Panc1 (cell line): ENCODE measurements at regions not wholly inside any gene's neighbourhood (a gene's known extent, or its start where the extent isn't known, plus 50 kb on each side); places are given as distances from the start of the nearest gene placed in this dataset.

Experiments used
- ATAC-seq: fragments of 200-7000 bp; cut with Tn5 transposase; 2 replicates; pipeline ENCODE4 v1.9.1; 2020; ENCODE audit warnings: mild to moderate bottlenecking, moderate library complexity
- BruUV-seq: library from RNA; stranded (reverse); fragments of 400-500 nt; replicated peaks from 2 replicates; lab custom pipeline; 2021; lab: Mats Ljungman, UMichigan
- CTCF ChIA-PET: fragments of 300-600 bp; sonication (Branson Sonifier 250); formaldehyde crosslinking; loops from one replicate; lab custom pipeline; 2022; ENCODE audit warnings: antibody characterized with exemption; lab: Charles Lee
- POLR2A ChIA-PET: fragments of 300-600 bp; sonication (Branson Sonifier 250); formaldehyde crosslinking; loops from one replicate; lab custom pipeline; 2022; ENCODE audit warnings: antibody characterized with exemption; lab: Charles Lee
- DNase-seq: peaks from one replicate; pipeline ENCODE4 v3.0.0-alpha.2; 2010; ENCODE audit warnings: low read depth, low spot score
- H3K27ac ChIP-seq: 2 replicates; pipeline ENCODE4 v1.5.1; 2011; ENCODE audit warnings: mild to moderate bottlenecking, low read length, inconsistent platforms
- H3K27me3 ChIP-seq: fragments of 200-500 bp; sonication (Bioruptor generic); 2 replicates; pipeline ENCODE4 v1.6.0; 2014; ENCODE audit warnings: low read length, inconsistent platforms; ENCODE audit not compliant: control insufficient read depth, insufficient read depth
- H3K36me3 ChIP-seq: fragments of 200-500 bp; sonication (Bioruptor generic); 2 replicates; pipeline ENCODE4 v1.5.1; 2014; ENCODE audit warnings: inconsistent platforms, mild to moderate bottlenecking, low read length, moderate library complexity; ENCODE audit not compliant: control insufficient read depth, insufficient read depth
- H3K4me1 ChIP-seq: 2 replicates; pipeline ENCODE4 v1.5.1; 2011; ENCODE audit warnings: inconsistent platforms, mild to moderate bottlenecking, low read length, moderate library complexity; ENCODE audit not compliant: control insufficient read depth, insufficient read depth
- H3K4me3 ChIP-seq, 2 experiments: 2 replicates each; pipeline ENCODE4 v1.5.1; 2011 to 2012; ENCODE audit warnings: low read depth in 2 of 2, low read length in 2 of 2, mild to moderate bottlenecking in 2 of 2, inconsistent platforms in 1 of 2, moderate library complexity in 1 of 2
- H3K9me3 ChIP-seq: fragments of 200-500 bp; sonication (Bioruptor generic); 2 replicates; pipeline ENCODE4 v1.5.1; 2014; ENCODE audit warnings: low read depth, mild to moderate bottlenecking, inconsistent platforms, low read length, moderate library complexity; ENCODE audit not compliant: control insufficient read depth, insufficient read depth
- POLR2AphosphoS5 ChIP-seq: IDR thresholded peaks from 2 replicates; pipeline ENCODE4 v1.6.1; 2012; ENCODE audit warnings: mild to moderate bottlenecking, low read depth, low read length, moderate library complexity
- SIN3A ChIP-seq: IDR thresholded peaks from 2 replicates; pipeline ENCODE4 v1.6.1; 2012; ENCODE audit warnings: low read depth, mild to moderate bottlenecking, low read length, moderate library complexity, borderline replicate concordance; ENCODE audit not compliant: insufficient read depth
- TCF7L2 ChIP-seq: IDR thresholded peaks from 2 replicates; pipeline ENCODE4 v1.6.1; 2011; ENCODE audit warnings: mild to moderate bottlenecking, low read depth, low read length, inconsistent platforms
- in situ Hi-C: cut with HindIII; loops from 2 replicates; pipeline ENCODE4 v1.10.0; 2016; ENCODE audit warnings: low sequenced_read_pairs, low pct_unique_long_range_greater_than_20kb
- intact Hi-C: fragments of 100-400 bp; cut with micrococcal nuclease; formaldehyde crosslinking; loops from one replicate; pipeline ENCODE4 v1.10.0; 2022; ENCODE audit not compliant: unreplicated experiment
- TF ChIP-seq, protein P1 (sequence below): fragments of 450-650 bp; IDR thresholded peaks from 2 replicates; pipeline ENCODE4 v1.5.1; 2017; ENCODE audit warnings: mild to moderate bottlenecking
- TF ChIP-seq, protein P2 (sequence below), 2 experiments: IDR thresholded peaks; 2 replicates each; pipeline ENCODE4 v1.6.1; 2011 to 2012; ENCODE audit warnings: low read depth in 2 of 2, control low read depth in 1 of 2, low read length in 1 of 2, mild to moderate bottlenecking in 1 of 2, moderate library complexity in 1 of 2; ENCODE audit not compliant: insufficient read depth in 1 of 2

DNA sequence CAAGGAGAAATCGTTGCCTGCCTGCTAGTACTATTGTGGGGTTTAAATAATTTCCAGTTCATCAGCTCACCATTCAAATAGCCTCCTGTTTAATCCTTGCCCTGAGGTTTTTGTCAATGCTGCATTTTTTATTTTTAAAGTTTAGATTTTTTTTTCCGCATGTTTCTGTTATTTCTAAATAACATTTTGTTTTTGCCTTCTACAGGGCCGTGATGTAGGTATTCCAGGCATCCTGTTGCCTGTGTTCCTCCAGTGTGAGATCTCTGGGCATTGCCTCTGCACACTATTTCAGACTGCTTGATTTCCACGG, 124.3 kb downstream of the HSD17B3 start:
- H3K27ac ChIP-seq: no peak overlapping the region
- H3K27me3 ChIP-seq: peaks cover 6% of the 10 kb centered on the region
- ATAC-seq (no peak), DNase-seq (no peak)
- no peaks in the 10 kb centered on the region for H3K9me3 ChIP-seq
- H3K4me3 ChIP-seq: no peak overlapping the region
- H3K36me3 ChIP-seq: no peaks in the 10 kb centered on the region
- H3K4me1 ChIP-seq: no peaks in the 10 kb centered on the region
- POLR2A ChIA-PET: no interaction called here
- intact Hi-C loops (no loop called here), in situ Hi-C loops (no loop called here)
- CTCF ChIA-PET: interaction anchor here (0.6 to 0.8 kb wide), 3 partner anchors 61 to 168 kb away, joined by 3 to 11 read pairs (median 5); no protein-coding TSS in a partner anchor
- TF ChIP-seq, protein P1, sequence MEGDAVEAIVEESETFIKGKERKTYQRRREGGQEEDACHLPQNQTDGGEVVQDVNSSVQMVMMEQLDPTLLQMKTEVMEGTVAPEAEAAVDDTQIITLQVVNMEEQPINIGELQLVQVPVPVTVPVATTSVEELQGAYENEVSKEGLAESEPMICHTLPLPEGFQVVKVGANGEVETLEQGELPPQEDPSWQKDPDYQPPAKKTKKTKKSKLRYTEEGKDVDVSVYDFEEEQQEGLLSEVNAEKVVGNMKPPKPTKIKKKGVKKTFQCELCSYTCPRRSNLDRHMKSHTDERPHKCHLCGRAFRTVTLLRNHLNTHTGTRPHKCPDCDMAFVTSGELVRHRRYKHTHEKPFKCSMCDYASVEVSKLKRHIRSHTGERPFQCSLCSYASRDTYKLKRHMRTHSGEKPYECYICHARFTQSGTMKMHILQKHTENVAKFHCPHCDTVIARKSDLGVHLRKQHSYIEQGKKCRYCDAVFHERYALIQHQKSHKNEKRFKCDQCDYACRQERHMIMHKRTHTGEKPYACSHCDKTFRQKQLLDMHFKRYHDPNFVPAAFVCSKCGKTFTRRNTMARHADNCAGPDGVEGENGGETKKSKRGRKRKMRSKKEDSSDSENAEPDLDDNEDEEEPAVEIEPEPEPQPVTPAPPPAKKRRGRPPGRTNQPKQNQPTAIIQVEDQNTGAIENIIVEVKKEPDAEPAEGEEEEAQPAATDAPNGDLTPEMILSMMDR: no peak
- TF ChIP-seq, protein P2, sequence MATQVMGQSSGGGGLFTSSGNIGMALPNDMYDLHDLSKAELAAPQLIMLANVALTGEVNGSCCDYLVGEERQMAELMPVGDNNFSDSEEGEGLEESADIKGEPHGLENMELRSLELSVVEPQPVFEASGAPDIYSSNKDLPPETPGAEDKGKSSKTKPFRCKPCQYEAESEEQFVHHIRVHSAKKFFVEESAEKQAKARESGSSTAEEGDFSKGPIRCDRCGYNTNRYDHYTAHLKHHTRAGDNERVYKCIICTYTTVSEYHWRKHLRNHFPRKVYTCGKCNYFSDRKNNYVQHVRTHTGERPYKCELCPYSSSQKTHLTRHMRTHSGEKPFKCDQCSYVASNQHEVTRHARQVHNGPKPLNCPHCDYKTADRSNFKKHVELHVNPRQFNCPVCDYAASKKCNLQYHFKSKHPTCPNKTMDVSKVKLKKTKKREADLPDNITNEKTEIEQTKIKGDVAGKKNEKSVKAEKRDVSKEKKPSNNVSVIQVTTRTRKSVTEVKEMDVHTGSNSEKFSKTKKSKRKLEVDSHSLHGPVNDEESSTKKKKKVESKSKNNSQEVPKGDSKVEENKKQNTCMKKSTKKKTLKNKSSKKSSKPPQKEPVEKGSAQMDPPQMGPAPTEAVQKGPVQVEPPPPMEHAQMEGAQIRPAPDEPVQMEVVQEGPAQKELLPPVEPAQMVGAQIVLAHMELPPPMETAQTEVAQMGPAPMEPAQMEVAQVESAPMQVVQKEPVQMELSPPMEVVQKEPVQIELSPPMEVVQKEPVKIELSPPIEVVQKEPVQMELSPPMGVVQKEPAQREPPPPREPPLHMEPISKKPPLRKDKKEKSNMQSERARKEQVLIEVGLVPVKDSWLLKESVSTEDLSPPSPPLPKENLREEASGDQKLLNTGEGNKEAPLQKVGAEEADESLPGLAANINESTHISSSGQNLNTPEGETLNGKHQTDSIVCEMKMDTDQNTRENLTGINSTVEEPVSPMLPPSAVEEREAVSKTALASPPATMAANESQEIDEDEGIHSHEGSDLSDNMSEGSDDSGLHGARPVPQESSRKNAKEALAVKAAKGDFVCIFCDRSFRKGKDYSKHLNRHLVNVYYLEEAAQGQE (IDR thresholded peaks at IDR 0.05; ENCODE audit: insufficient read depth in 1 of 2, low read depth in 2 of 2, low read length in 1 of 2): no peak
- BruUV-seq: no TSS peak

DNA sequence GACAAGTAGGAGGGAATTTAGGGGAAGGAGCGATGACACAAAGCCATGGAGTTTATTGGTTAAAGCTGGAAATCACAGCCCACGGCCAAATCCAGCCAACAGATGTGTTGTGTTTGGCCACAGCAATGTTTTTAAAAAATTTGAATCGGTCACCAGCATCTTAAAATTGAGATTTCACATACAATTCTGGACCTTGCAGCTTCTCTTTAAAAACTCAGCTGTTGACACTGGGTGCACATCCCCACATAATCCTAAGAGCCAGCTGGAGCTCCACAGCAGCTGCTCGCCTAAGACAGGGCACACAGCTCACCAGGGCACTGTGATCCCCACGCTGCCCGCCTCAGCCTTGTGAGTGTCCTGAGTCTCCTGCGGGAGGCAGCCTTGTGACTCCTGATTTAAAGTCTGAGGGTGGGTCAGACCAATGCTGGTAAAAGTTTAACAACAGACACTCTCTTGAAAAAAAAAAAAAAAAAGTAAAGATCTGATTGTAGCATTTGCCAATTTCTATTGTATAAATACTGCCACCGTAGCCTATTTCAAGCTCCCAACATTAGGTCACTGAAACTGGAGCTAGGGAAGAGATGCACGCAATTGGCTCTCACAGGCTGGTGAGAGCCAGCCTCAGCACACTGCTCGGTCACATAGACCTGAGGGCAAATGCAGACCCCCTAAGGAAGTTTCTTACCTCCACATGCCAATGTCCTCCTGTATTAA, 124.8 kb downstream of the HSD17B3 start:
- ChIA-PET POLR2A (no interaction called here), CTCF (interaction anchor here (0.6 to 0.8 kb wide), 3 partner anchors 61 to 168 kb away, joined by 3 to 11 read pairs (median 5); no protein-coding TSS in a partner anchor)
- Histone ChIP-seq H3K4me1 (no peaks in the 10 kb centered on the region), H3K4me3 (no peak overlapping the region), H3K9me3 (no peaks in the 10 kb centered on the region), H3K36me3 (no peaks in the 10 kb centered on the region), H3K27me3 (peaks cover 6% of the 10 kb centered on the region), H3K27ac (no peak overlapping the region)
- intact Hi-C loops: no loop called here
- no TSS peak for BruUV-seq
- TF ChIP-seq, protein P1: no peak
- TF ChIP-seq SIN3A: no peak
- no peak for TF ChIP-seq TCF7L2
- TF ChIP-seq POLR2AphosphoS5: no peak
- TF ChIP-seq, protein P2 (IDR thresholded peaks at IDR 0.05; ENCODE audit: insufficient read depth in 1 of 2, low read depth in 2 of 2, low read length in 1 of 2): no peak
- DNase-seq (no peak), ATAC-seq (no peak)
- in situ Hi-C loops: no loop called here
